GM12878 (cell line): ENCODE measurements at regions not wholly inside any gene's neighbourhood (a gene's known extent, or its start where the extent isn't known, plus 50 kb on each side); places are given as distances from the start of the nearest gene placed in this dataset.

Experiments used
- ATAC-seq: fragments of 200-7000 bp; cut with Tn5 transposase; 3 replicates; pipeline ENCODE4 v1.9.1; 2020; ENCODE audit warnings: mild to moderate bottlenecking, moderate library complexity
- BruUV-seq: library from RNA; stranded (reverse); fragments of 400-500 nt; replicated peaks from 2 replicates; lab custom pipeline; 2021; lab: Mats Ljungman, UMichigan
- CTCF ChIA-PET: fragments of 300-600 bp; sonication (Branson Sonifier 250); formaldehyde crosslinking; extraction: SDS; loops from one replicate; lab custom pipeline; 2021; ENCODE audit warnings: inconsistent platforms; lab: Yijun Ruan, JAX
- POLR2A ChIA-PET: fragments of 350-600 bp; formaldehyde crosslinking; extraction: SDS; loops from one replicate; lab custom pipeline; 2021; ENCODE audit warnings: inconsistent platforms; lab: Charles Lee
- RAD21 ChIA-PET: fragments of 300-600 bp; sonication (Branson Sonifier 250); formaldehyde crosslinking; loops from one replicate; lab custom pipeline; 2023; ENCODE audit warnings: antibody characterized with exemption; ENCODE audit not compliant: unreplicated experiment; lab: Charles Lee
- SMC1A ChIA-PET: fragments of 300-600 bp; sonication (Branson Sonifier 250); formaldehyde crosslinking; loops from one replicate; lab custom pipeline; 2023; ENCODE audit not compliant: unreplicated experiment, uncharacterized antibody; lab: Charles Lee
- DNase-seq: peaks from one replicate; pipeline ENCODE4 v3.0.0-alpha.2; 2011; ENCODE audit warnings: low read depth, low spot score
- FAIRE-seq: peaks from 3 replicates; lab custom pipeline; 2011; peaks lifted over from hg19 to GRCh38; lab: Jason Lieb, UNC
- H2AFZ ChIP-seq: 2 replicates; pipeline ENCODE4 v1.6.0; 2011; ENCODE audit warnings: low read depth, low read length, control low read depth; ENCODE audit not compliant: control insufficient read depth
- H3K27ac ChIP-seq: 2 replicates; pipeline ENCODE4 v1.5.1; 2011; ENCODE audit warnings: control low read depth; ENCODE audit not compliant: control insufficient read depth, insufficient read depth
- H3K27me3 ChIP-seq, 2 experiments: replicated peaks in 1 of 2; 2 replicates each; pipeline versions ENCODE4 v1.6.0 to v1.6.1; 2011; ENCODE audit warnings: low read length in 1 of 2; ENCODE audit not compliant: control insufficient read depth in 2 of 2, insufficient read depth in 2 of 2
- H3K36me3 ChIP-seq, 2 experiments: 2 replicates each; pipeline ENCODE4 v1.5.1; 2011; ENCODE audit warnings: low read length in 1 of 2; ENCODE audit not compliant: control insufficient read depth in 2 of 2, insufficient read depth in 2 of 2
- H3K4me1 ChIP-seq: 2 replicates; pipeline ENCODE4 v1.6.1; 2011; ENCODE audit warnings: mild to moderate bottlenecking, low read length, moderate library complexity, mixed read lengths; ENCODE audit not compliant: control insufficient read depth, insufficient read depth
- H3K4me2 ChIP-seq: 2 replicates; pipeline ENCODE4 v1.6.0; 2011; ENCODE audit warnings: control low read depth; ENCODE audit not compliant: control insufficient read depth, insufficient read depth
- H3K4me3 ChIP-seq: fragments of 200-600 bp; sonication (generic); 2 replicates; pipeline ENCODE4 v1.5.1; 2016
- H3K79me2 ChIP-seq: 2 replicates; pipeline ENCODE4 v1.6.0; 2011; ENCODE audit warnings: low read length; ENCODE audit not compliant: control insufficient read depth, insufficient read depth
- H3K9ac ChIP-seq: 2 replicates; pipeline ENCODE4 v1.8.0; 2011; ENCODE audit warnings: low read length, control low read depth, mixed read lengths; ENCODE audit not compliant: control insufficient read depth, insufficient read depth
- H3K9me3 ChIP-seq: replicated peaks from 3 replicates; pipeline ENCODE4 v1.5.1; 2011; ENCODE audit warnings: mild to moderate bottlenecking, low read length; ENCODE audit not compliant: control insufficient read depth, insufficient read depth
- H4K20me1 ChIP-seq: 2 replicates; pipeline ENCODE4 v1.6.0; 2011; ENCODE audit not compliant: control insufficient read depth, insufficient read depth
- CBX3 ChIP-seq: fragments of 200-600 bp; sonication (generic); IDR thresholded peaks from 2 replicates; pipeline ENCODE4 v1.6.1; 2016; ENCODE audit warnings: low read depth, borderline replicate concordance
- CEBPB ChIP-seq, 2 experiments: fragments of 150-350 bp in 1 of 2; IDR thresholded peaks; 2 replicates each; pipeline ENCODE4 v1.6.1; 2012 to 2014; ENCODE audit warnings: low read depth in 2 of 2, low read length in 2 of 2, borderline replicate concordance in 1 of 2, inconsistent platforms in 1 of 2
- CHD1 ChIP-seq: IDR thresholded peaks from 2 replicates; pipeline ENCODE4 v1.6.1; 2012; ENCODE audit warnings: low read depth, low read length, improper control_type of control experiment
- ESRRA ChIP-seq: IDR thresholded peaks from 2 replicates; pipeline ENCODE4 v1.6.1; 2012; ENCODE audit warnings: mild to moderate bottlenecking, low read length, improper control_type of control experiment
- IKZF1 ChIP-seq: fragments of 450-650 bp; conservative IDR thresholded peaks from 2 replicates; pipeline ENCODE4 v1.6.1; 2017; ENCODE audit warnings: antibody characterized with exemption, mild to moderate bottlenecking
- NFIC ChIP-seq: IDR thresholded peaks from 2 replicates; pipeline ENCODE4 v1.6.1; 2012; ENCODE audit warnings: low read depth, mild to moderate bottlenecking, inconsistent platforms, low read length, moderate library complexity
- SIN3A ChIP-seq: IDR thresholded peaks from 2 replicates; pipeline ENCODE4 v1.6.1; 2012; ENCODE audit warnings: low read depth, low read length, improper control_type of control experiment
- STAT3 ChIP-seq: IDR thresholded peaks from 2 replicates; pipeline ENCODE4 v1.6.1; 2011; ENCODE audit warnings: low read depth, low read length, improper control_type of control experiment
- YBX1 ChIP-seq: fragments of 450-650 bp; IDR thresholded peaks from 2 replicates; pipeline ENCODE4 v1.6.1; 2016; ENCODE audit warnings: antibody characterized with exemption
- ZNF217 ChIP-seq: fragments of 450-650 bp; IDR thresholded peaks from 2 replicates; pipeline ENCODE4 v1.6.1; 2017; ENCODE audit warnings: antibody characterized with exemption, mild to moderate bottlenecking
- WGBS: methylation state at CpG from one replicate; pipeline ENCODE4 v1.1.6; 2016; ENCODE audit warnings: low lambda C conversion rate; ENCODE audit not compliant: insufficient replicate concordance, insufficient coverage; ENCODE audit errors: missing lambda C conversion rate; 5-methylcytosine and 5-hydroxymethylcytosine counted together
- in situ Hi-C: fragments of 300-500 bp; cut with MboI; formaldehyde crosslinking; loops from 9 replicates; pipeline ENCODE4 v1.14.3; 2018; ENCODE audit warnings: mixed read lengths
- intact Hi-C: fragments of 100-400 bp; cut with micrococcal nuclease; formaldehyde crosslinking; loops from one replicate; pipeline ENCODE4 v1.14.2; 2022; ENCODE audit not compliant: unreplicated experiment
- TF ChIP-seq, protein P1 (sequence below): IDR thresholded peaks from 2 replicates; pipeline ENCODE4 v1.6.1; 2012; ENCODE audit warnings: low read length, inconsistent platforms
- TF ChIP-seq, protein P2 (sequence below): fragments of 450-650 bp; IDR thresholded peaks from 2 replicates; pipeline ENCODE4 v1.6.1; 2017; ENCODE audit warnings: mild to moderate bottlenecking

DNA sequence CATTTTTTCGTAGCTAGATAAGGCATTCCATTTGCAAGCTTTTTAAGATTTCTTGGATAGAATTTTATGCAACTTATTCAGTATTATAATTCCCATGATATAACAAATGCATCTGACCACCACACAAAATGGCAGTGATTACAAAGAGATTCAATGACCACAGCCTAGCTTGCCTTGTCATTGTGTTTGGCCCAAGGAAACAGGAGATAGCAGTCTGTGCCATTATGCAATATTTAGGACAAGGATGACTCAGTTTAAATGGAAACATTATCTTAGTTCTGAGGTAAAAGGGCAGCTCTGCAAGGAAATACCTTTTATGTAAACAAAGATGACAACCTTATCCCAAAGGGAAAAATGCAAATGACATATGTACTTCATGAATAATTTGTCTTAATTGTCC is 89.8 kb downstream of the NUDT12 start:
- no peak overlapping the region for H2AFZ ChIP-seq
- ATAC-seq (no peak), FAIRE-seq (no peak), DNase-seq (no peak)
- POLR2A ChIA-PET = no interaction called here
- in situ Hi-C loops = loop anchor here (5.0 kb wide), 1 partner anchor 241 kb away; no protein-coding TSS in a partner anchor
- RAD21 ChIA-PET = interaction anchor here (1.0 to 1.3 kb wide), 3 partner anchors 218 to 262 kb away, joined by 3 to 8 read pairs (median 3); no protein-coding TSS in a partner anchor
- CTCF ChIA-PET = interaction anchor here (2.1 to 2.8 kb wide), 3 partner anchors 216 to 248 kb away, joined by 7 to 13 read pairs (median 10); no protein-coding TSS in a partner anchor
- no peak overlapping the region for H3K27ac ChIP-seq
- SMC1A ChIA-PET = interaction anchor here (1.9 to 2.1 kb wide), 2 partner anchors 216 to 240 kb away, joined by 8 to 9 read pairs; partner anchors contain the start of gene MACIR
- no peaks in the 10 kb centered on the region for H3K4me1 ChIP-seq
- TF ChIP-seq IKZF1 (no peak), CBX3 (no peak), ZNF217 (no peak), YBX1 (no peak), SIN3A (no peak), ESRRA (no peak), CEBPB (IDR thresholded peaks at IDR 0.05; ENCODE audit: borderline replicate concordance in 1 of 2, low read depth in 2 of 2, low read length in 2 of 2) (no peak), STAT3 (no peak), NFIC (no peak), CHD1 (no peak)
- TF ChIP-seq, protein P1, sequence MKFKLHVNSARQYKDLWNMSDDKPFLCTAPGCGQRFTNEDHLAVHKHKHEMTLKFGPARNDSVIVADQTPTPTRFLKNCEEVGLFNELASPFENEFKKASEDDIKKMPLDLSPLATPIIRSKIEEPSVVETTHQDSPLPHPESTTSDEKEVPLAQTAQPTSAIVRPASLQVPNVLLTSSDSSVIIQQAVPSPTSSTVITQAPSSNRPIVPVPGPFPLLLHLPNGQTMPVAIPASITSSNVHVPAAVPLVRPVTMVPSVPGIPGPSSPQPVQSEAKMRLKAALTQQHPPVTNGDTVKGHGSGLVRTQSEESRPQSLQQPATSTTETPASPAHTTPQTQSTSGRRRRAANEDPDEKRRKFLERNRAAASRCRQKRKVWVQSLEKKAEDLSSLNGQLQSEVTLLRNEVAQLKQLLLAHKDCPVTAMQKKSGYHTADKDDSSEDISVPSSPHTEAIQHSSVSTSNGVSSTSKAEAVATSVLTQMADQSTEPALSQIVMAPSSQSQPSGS = no peak
- TF ChIP-seq, protein P2, sequence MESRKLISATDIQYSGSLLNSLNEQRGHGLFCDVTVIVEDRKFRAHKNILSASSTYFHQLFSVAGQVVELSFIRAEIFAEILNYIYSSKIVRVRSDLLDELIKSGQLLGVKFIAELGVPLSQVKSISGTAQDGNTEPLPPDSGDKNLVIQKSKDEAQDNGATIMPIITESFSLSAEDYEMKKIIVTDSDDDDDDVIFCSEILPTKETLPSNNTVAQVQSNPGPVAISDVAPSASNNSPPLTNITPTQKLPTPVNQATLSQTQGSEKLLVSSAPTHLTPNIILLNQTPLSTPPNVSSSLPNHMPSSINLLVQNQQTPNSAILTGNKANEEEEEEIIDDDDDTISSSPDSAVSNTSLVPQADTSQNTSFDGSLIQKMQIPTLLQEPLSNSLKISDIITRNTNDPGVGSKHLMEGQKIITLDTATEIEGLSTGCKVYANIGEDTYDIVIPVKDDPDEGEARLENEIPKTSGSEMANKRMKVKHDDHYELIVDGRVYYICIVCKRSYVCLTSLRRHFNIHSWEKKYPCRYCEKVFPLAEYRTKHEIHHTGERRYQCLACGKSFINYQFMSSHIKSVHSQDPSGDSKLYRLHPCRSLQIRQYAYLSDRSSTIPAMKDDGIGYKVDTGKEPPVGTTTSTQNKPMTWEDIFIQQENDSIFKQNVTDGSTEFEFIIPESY = no peak
- no peaks in the 10 kb centered on the region for H3K79me2 ChIP-seq
- H3K9ac ChIP-seq = no peak overlapping the region
- no peak overlapping the region for H3K4me3 ChIP-seq
- H3K4me2 ChIP-seq = no peak overlapping the region
- intact Hi-C loops = loop anchor here (10.0 kb wide), 3 partner anchors 338 to 1598 kb away; no protein-coding TSS in a partner anchor
- no peaks in the 10 kb centered on the region for H3K36me3 ChIP-seq
- no peaks in the 10 kb centered on the region; a peak in 1 of 4 replicates for H3K27me3 ChIP-seq
- no peaks in the 10 kb centered on the region for H4K20me1 ChIP-seq
- WGBS = 0% methylated on average over 1 of the region's 1 CpG
- no TSS peak for BruUV-seq
- no peaks in the 10 kb centered on the region for H3K9me3 ChIP-seq
